PFSK-1 (cell line): ENCODE measurements at regions not wholly inside any gene's neighbourhood (a gene's known extent, or its start where the extent isn't known, plus 50 kb on each side); places are given as distances from the start of the nearest gene placed in this dataset.

Experiments used
- FOXP2 ChIP-seq: optimal IDR thresholded peaks from 2 replicates; pipeline ENCODE3; 2011; ENCODE audit warnings: borderline replicate concordance, control low read depth, inconsistent platforms; ENCODE audit not compliant: insufficient read depth; ENCODE audit errors: extremely low read length, extremely low read depth
- POLR2AphosphoS5 ChIP-seq: IDR thresholded peaks from 2 replicates; pipeline ENCODE4 v1.6.1; 2012; ENCODE audit warnings: low read depth, mild to moderate bottlenecking, control low read depth, low read length, moderate library complexity
- SIN3A ChIP-seq: IDR thresholded peaks from 2 replicates; pipeline ENCODE4 v1.6.1; 2012; ENCODE audit warnings: mild to moderate bottlenecking, low read length, moderate library complexity, borderline replicate concordance; ENCODE audit not compliant: insufficient read depth
- TAF1 ChIP-seq: IDR thresholded peaks from 2 replicates; pipeline ENCODE4 v1.6.1; 2012; ENCODE audit warnings: low read length, control low read depth, borderline replicate concordance; ENCODE audit not compliant: insufficient read depth
- TF ChIP-seq, protein P1 (sequence below), 2 experiments: IDR thresholded peaks; 2 replicates each; pipeline versions ENCODE4 v1.6.1 to v1.8.0; 2011 to 2012; ENCODE audit warnings: low read depth in 2 of 2, low read length in 2 of 2, control low read depth in 1 of 2, inconsistent platforms in 1 of 2, mild to moderate bottlenecking in 1 of 2, moderate library complexity in 1 of 2; ENCODE audit not compliant: insufficient read depth in 1 of 2

DNA sequence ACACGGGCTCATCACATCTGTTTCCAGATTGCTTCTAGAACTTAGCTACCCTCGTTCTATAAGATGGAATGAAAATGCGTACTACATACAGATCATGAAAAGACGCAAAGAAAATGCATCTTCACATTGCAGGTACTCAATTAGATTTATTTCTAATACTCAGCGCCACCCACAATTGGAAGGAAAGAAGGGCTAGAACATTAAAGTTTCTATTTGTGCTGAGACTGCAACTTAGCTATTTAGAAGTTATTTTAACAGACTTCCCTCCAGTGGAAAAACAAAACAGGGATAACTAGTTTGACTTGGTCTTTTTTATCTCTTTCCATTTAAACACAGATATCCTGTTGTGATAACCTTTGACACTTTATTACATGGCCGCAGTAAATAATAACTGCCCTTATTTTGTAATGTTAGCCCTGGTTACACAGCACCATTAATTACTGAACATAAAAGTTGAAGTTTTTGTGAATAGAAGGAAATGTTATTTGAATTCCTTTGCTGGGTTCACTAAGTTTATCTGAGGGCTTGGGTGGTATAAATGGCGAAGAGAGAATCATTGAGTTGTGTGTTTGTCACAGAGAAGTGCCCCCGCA, 86.9 kb upstream of the SLC25A26 start:
- TF ChIP-seq POLR2AphosphoS5: no peak
- TF ChIP-seq SIN3A: no peak
- no peak for TF ChIP-seq FOXP2
- TF ChIP-seq, protein P1, sequence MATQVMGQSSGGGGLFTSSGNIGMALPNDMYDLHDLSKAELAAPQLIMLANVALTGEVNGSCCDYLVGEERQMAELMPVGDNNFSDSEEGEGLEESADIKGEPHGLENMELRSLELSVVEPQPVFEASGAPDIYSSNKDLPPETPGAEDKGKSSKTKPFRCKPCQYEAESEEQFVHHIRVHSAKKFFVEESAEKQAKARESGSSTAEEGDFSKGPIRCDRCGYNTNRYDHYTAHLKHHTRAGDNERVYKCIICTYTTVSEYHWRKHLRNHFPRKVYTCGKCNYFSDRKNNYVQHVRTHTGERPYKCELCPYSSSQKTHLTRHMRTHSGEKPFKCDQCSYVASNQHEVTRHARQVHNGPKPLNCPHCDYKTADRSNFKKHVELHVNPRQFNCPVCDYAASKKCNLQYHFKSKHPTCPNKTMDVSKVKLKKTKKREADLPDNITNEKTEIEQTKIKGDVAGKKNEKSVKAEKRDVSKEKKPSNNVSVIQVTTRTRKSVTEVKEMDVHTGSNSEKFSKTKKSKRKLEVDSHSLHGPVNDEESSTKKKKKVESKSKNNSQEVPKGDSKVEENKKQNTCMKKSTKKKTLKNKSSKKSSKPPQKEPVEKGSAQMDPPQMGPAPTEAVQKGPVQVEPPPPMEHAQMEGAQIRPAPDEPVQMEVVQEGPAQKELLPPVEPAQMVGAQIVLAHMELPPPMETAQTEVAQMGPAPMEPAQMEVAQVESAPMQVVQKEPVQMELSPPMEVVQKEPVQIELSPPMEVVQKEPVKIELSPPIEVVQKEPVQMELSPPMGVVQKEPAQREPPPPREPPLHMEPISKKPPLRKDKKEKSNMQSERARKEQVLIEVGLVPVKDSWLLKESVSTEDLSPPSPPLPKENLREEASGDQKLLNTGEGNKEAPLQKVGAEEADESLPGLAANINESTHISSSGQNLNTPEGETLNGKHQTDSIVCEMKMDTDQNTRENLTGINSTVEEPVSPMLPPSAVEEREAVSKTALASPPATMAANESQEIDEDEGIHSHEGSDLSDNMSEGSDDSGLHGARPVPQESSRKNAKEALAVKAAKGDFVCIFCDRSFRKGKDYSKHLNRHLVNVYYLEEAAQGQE (IDR thresholded peaks at IDR 0.05; ENCODE audit: insufficient read depth in 1 of 2, low read depth in 2 of 2, low read length in 2 of 2): no peak
- no peak for TF ChIP-seq TAF1

DNA sequence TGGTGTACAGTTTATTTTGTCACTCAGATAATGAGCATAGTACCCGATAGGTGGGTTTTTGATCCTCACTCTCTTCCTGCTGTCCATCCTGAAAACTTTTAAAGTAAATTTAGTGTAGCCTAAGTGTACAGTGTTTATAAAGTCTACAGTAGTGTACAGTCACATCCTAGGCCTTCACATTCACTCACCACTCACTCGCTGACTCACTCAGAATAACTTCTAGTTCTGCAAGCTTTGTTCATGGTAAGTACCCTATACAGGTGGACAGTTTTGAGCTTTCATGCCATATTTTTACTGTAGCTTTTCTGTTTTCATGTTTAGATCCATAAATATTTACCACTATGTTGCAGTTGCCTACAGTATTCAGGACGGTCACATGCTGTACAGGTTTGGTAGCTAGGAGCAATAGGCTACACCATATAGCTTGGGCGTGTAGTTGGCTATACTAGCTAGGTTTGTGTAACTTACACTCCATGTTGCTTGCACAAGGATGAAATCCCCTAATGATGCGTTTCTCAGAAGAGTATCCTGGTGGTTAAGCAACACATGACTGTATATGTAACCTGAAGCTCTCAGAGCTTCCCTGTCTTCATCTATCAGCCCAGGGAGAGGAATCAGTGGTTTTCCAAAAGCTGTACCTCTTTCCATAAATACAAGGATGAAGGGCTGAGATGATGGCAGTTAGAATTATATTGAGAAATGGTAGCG, 87.6 kb upstream of the SLC25A26 start:
- no peak for TF ChIP-seq POLR2AphosphoS5
- TF ChIP-seq, protein P1 (IDR thresholded peaks at IDR 0.05; ENCODE audit: insufficient read depth in 1 of 2, low read depth in 2 of 2, low read length in 2 of 2): no peak
- TF ChIP-seq TAF1: no peak
- TF ChIP-seq SIN3A: no peak
- TF ChIP-seq FOXP2: no peak

DNA sequence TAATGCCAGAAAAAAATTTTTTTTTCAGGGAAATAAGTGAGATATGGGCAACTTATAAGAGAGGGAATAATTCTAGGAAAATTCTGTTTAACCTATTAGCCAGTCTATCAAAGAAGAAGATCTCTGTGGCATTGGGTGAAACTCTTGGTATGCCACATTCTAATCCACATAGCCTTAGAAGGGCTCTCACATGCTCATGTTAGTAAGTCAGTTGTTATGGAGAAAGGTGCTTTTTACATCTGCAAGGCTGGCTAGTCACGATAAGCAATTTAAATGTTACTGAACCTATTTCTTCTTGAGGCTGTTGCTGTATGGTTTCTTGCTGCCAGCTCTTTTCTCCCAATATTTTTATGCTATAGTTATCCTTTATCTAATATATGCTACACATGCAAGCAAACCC, 89.9 kb upstream of the MAGI1 start:
- TF ChIP-seq SIN3A (no peak), POLR2AphosphoS5 (no peak)

DNA sequence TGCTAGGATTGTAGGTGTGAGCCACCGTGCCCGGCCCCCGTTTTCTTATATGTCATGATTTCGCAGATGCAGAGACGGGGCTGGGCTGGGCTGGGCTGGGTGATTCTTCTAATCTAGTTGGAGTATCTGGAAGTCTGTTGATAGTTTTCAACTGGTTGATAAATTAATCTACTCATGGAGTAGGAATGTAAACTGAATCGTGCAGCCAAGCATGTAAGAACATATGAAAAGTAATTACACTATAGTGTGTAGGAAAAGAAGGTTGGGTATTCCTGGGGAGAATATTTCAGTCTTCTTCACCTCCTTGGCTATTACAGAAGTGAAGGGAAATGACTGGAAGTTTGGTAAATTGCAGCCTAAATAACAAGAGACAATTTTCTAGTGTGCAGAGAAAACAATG, 82.6 kb upstream of the MAGI1 start:
- no peak for TF ChIP-seq FOXP2
- TF ChIP-seq, protein P1 (IDR thresholded peaks at IDR 0.05; ENCODE audit: insufficient read depth in 1 of 2, low read depth in 2 of 2, low read length in 2 of 2): no peak
- TF ChIP-seq POLR2AphosphoS5: no peak
- TF ChIP-seq TAF1: no peak
- no peak for TF ChIP-seq SIN3A

DNA sequence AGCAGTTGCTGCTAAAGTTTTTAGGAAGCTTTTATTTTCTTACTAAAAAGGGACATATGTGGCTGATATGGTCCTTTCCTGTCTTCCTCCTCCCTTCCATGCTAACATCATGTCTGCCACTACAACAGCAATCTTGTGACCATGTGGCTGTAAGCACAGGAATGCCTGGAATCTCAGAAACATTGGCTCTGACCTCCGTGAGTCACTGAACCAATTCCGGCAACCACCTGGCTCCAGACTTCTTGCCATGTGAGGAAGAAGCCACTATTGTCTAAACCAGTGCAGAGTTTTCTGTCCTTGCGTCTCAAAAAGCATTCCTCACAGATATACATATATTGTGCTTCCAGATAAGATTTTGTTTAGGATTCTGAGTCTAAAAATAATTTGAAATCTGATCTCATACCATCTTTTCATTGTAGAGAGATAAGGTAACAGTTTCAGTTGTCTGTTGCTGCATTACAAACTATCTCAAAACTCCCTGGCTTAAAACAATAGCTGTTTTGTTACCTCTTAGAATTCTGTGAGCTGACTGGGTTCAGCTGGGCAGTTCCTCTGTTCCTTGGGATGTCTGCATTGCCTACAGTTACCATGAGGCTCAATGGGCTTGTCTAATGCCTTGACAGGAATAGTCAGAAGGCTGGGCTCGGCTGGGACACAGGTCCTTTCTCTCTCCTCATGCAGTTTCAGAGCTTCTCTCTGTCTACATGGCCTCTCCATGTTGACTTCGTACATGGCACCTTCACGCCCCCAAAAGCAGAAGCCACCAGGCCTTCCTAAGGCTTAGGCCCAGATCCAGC, 77.3 kb upstream of the MAGI1 start:
- TF ChIP-seq SIN3A (no peak), FOXP2 (no peak), TAF1 (no peak), POLR2AphosphoS5 (no peak)
- TF ChIP-seq, protein P1 (IDR thresholded peaks at IDR 0.05; ENCODE audit: insufficient read depth in 1 of 2, low read depth in 2 of 2, low read length in 2 of 2): no peak
